ENCODE measurements at regions not wholly inside any gene's neighbourhood (a gene's known extent, or its start where the extent isn't known, plus 50 kb on each side); places are given as distances from the start of the nearest gene placed in this dataset.
"Not testable (repeated sequence)": the region's sequence is repeated elsewhere in the genome, so short reads cannot be mapped to it uniquely, and the experiment has no call there.

DNA sequence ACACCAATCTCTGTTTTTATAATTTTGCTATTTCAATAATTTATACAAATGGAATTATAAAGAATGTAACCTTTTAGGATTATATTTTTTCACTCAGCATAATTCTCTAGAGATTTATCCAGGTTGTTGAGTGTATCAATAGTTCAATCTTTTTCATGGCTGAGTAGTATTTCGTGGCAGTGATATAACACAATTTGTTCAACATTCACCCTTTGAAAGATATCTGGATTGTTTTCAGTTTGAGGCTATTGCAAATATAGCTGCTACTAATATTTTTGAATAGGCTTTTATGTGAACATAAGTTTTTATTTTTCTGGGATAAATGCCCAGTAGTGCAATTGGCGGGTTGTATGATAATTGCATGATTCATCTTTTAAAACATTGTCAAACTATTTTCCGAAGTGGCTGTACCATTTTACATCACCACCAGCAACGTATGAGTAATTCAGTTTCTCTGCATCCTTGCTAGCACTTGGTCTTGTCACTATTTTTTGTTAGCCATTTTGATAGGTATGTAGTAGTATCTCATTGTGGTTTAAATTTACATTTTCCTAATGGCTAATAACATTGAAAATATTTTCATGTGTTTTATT is 55.6 kb upstream of the ABCD3 start:
- no peak for DNase-seq

DNA sequence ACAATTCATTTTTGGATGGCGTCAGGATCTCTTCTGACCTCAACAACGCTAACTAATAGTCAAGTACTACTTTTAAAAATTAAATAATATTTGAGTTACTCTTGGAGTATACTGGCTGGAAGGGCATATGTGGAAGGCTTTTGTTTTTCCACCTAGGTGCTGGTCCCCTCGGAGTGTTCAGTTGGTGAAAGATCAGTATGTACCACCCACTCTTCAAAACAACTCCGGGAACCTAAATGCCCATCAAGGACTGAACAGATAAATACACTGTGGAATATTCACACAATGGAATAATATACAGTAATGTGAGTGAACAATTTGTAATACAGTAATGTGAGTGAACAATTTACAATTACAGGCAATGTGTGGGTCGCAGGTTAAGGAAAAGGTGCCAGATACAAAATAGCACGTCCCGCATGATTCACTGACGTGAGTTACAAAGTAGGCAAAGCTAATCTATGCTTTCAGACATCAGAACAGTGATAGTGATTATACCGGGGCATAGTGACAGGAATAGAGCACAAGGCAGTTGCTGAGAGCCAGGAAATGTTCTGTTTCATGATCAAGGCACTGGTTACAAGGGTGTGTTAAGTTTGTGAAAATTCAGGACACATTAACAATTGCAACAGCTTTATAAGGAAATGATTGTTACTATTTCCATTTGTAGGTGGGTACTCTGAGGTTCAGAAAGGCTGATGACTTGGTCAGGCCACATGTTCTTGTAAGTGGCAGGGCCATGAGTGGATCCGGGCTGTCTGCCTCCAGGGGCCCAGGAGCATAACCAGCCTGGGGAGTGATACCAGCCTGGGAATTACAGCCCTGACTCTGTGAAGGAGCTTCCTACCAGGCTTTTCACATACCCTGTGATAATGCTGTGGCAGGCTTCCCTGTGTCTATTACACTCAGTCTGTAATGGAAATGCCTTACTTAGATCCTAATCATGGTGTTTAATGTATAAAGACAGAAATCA is 59.3 kb upstream of the ABCD3 start:
- no peak for DNase-seq

DNA sequence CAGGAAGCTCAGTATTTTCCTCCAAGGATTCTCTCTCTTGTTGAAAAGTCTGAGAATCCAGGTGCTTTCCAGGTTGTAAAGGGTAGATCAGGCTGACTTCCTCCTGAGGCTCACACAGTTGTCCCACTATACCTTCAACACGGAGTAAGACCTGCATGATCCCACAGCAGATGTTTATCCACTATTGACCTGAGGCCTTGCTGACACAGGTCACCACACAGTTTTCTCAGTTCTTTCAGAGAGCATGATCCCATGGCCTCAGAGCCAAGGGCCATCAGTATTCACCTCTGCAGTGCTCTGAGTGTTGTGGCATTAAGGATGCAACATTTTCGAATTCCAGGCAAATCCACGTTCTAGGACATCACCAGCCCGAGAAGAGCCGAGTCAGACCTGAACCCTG is 60.5 kb upstream of the ABCD3 start:
- DNase-seq = no peak

DNA sequence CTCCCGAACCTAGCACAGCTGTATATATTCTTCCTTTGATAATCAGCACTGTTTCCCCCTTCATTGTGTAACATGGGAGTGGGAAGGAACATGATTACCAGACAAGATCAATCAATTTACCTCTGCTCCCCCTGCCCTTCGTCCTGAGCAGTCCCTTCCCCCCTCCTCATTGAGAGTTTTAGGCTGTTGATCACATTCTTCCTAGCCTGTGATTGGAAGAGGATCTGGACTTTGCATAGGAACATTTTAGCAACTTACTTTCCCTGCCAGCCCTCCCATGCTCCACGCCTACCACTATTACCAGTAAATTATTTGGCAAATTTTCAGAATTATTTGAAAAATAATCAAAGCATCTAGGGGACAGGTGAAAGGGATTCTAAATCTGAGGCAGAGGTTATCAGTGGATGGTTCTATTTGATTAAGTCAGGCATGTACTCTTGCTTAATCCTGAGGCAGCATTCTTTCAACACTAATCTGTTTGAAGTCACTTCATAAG is 62.7 kb upstream of the ABCD3 start:
- no peak for DNase-seq

DNA sequence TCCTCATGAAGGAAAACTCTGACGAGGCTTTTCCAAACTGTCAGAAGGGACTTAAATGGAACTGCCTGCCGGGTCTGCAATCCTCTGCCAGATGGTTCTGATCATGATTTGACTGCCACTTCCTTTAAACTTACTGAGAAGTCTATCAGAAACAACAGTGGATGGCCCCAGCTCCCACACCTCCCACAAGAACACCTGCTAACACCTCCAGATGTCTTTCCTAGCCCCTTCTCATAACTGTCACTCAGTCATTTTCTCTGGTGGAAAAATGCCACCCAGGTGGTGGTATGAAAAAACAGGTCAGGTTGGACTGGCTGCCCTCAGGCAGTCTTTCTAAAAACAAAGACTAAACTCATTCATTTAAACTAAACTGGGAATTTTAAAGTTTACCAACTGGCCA is 66.7 kb upstream of the ABCD3 start:
- no peak for DNase-seq

DNA sequence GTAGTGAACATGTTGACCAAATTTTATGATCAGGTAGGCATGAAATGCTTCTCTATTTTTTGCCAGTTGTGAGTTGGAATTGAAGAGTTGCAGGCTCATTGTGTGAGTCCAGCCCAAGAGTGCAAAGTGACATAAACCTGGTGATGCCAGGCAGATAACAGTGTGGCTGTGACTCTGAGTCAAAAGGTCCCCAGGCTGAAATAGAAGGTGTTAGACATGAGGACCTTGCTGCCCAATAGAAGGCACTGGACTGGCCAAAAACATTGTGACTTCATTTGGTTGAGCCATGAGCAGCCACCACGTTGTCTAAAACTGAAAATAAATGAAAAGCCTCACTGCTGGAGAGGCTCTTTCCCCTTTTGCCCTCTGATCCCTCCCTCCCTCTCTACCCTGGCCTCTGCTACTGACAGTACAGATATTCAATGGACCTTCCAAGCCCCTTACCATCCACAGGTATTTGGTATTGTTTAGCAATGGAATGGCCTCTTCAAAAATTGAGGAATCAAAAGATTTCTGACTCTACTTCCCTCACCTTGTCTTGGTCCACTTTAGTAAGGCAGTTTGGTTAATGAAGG is 67.8 kb upstream of the ABCD3 start:
- no peak for DNase-seq

DNA sequence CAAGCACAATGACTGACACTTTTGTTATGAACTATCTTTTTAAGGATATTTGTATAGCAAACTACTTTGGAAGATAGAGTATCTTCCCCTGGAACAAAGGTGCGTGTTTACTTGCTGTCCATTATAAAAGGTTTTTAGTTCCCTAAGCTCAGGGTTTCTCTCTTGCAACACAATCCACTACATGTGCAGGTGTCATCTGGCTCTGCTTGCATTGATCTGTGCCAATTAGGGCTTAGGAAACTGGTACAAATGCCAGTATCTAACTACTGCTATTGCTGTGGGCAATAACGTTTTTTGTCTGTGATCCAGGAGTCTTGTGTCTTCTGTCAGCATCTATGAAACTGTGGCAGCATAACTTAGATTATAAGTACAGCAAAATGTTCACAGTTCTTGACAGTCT is 68.3 kb upstream of the ABCD3 start:
- DNase-seq = no peak

DNA sequence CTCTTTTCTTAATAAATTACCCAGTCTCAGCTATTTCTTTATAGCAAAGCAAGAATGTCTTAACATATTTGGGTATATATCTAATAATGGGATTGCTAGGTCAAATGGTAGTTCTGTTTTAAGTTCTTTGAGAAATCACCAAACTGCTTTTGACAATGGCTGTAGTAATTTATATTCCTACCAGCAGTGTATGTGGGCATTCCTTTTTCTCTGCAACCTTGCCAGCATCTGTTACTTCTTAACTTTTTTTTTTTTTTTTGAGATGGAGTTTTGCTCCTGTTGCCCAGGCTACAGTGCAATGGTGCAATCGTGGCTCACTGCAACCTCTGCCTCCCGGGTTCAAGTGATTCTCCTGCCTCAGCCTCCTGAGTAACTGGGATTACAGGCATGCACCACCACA is 69.8 kb upstream of the ABCD3 start:
- DNase-seq = not testable (repeated sequence)

DNA sequence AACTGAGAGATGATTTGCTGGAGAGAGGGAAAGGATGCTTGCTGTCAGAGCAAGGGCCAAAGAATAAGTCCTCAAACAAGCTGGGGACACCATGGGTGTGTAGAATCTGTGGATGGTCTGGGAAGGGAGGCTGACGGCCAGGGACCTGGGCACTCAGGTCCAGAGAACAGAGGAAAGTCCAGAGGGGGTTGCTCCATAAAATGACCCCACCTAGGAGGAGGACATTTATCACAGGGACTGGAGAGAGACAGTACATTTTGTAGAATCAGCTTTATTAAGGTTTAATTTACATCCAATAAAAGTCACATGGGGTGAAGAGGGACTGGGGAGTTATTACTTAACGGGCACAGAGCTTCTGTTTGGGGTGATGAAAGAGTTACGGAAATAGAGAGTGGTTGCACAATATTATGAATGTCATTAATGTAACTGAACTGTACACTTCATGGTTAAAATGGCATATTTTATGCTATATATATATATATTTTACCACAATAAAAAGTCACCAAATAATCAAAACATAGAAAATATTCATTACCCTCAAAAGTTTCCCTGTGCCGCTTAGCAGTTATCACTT is 73.0 kb upstream of the ABCD3 start:
- no peak for DNase-seq

DNA sequence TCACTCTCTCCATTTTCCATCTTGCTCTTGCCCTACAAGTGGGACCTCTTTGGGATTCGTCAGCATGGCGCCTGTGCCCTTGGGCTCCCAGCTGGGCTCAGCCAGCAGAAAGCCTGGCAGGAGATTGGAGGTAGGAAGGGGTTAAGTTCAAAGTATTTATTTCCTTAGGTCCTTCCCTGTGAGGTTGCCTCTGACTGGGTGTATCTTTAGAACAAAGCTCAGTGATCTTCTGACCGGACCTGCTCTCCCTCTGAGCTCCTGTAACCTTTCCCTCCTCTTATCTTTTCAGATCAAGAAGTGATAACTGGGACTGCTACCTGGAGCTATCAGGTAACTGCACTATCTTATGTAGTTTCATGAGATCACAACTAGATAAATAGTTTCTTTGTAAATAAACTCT is 75.8 kb upstream of the ABCD3 start:
- no peak for DNase-seq

DNA sequence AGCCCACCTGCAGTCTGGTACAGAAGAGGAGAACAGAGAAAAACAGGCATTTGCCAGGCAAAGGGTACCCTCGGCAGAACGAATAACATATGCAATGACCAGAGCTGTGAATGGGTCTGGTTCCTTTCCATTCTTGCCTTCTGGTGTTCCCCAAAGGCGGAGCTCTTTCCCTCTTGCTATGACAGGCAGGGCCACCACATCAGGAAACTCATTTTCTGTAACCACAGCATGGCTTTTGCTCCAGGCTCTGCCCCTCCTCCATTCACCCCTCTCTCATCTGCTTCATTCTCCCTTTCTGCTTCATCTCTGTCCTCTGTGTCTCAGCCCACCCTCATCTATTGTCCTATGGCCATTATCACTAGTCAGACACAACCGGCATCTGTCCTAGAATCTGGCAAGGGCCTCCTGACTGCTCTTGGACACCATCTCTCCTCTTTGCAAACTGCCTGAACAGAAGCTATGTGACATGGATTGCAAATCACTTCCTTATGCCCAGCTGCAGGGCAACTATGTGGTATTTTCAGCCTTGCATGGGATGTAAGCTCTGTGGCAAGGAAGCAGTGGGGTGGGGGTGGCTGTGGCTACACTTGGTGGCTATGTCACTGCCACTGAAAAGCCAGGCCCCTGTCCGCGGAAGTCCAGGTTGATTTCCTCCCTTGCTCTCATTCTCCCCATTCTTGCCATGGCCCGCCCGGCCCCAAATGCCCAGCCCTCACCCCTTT is 78.8 kb upstream of the ABCD3 start:
- no peak for DNase-seq

DNA sequence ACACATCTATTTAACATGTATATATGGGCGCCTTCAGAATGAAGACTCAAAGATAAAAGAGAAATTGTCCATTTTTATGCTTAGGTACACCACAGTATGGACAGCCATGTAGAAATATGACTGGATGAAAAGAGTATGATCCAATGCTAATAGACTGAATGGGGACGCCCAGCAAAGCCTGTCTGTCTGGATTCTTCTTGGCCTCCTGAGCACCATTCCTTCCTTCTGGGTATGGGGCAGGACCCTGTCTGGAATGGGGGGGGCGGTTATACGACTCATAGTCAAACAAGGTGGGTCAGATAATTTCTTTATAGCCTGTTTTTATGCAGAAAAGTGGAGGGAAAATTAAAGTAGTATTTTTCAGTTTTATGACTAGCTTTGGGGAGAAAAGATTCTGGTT is 81.2 kb upstream of the ABCD3 start:
- no peak for DNase-seq

DNA sequence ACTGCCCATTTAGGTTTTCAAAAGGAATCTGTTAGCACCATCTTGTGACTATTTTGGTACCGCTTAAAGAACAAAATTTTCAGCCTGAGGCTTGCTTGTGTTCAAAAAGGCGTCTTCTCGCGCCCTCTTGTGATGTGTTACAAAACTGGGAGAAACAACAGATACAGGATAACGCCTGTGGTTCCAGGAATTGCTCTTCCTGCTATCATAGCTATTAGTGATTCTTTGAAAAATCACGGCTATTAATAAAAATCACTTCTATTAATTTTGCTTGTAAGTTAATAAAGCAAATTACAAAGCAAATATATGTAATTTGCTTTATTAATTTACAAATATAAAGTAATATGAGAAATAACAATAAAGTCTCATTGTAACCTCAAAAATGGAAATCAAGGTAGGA is 82.2 kb upstream of the ABCD3 start:
- peak; percentile 82 for DNase-seq

DNA sequence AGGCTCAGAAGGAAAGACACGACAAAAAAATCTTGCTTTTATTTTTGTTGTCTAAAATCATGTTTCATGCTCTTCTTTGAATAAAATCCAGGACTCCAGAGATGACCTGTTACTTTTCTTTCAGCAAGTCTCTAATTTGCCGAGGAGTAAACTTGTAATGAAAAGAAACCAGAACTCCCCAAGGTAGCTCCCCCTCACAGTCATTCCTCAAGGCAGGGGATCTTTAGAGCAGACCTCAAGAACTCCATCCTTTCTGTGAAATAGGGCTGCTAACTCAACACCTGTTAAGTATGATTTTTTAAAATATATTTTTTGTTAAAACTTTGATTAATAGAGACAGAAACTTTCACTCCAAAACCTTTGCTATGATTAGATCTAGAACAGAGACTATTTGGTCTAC is 82.7 kb upstream of the ABCD3 start:
- DNase-seq = no peak

DNA sequence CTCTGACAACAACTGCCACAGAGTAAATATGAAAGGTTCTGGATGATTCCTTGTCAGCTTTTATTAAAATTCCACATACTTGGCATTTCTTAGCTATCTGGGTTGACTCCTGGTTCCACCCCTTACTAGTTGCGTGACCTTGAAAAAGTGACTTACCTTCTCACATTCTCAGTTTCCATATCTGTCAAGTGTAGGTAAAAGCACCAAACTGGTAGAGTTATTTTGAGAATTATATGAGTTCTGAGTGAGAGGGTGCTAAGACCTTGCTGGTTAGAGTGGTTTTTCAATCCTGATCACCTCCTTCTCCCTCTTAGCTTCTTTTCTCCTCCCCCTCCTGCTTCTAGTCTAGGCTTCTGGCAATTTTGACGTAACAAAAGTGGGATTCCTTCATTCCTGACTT is 83.4 kb upstream of the ABCD3 start:
- no peak for DNase-seq

DNA sequence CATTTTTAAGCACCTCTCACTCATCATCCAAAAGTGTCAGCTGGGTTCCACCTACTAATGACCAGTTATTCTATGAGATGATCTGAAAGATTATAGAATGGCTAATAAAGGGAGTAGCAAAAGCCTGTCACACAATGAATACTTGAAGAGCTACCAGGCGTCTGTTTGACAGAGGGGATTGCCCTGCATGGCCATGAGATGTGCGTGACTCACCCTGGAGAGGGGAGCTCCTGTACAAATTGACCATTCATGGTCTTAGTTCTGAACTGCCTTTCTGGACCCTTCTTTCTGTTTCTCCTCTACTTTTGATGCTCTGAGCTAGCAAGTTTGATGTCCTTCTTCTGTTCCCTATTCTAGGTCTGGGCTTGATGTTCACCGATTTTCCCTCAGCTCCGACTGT is 85.2 kb upstream of the ABCD3 start:
- DNase-seq = no peak

DNA sequence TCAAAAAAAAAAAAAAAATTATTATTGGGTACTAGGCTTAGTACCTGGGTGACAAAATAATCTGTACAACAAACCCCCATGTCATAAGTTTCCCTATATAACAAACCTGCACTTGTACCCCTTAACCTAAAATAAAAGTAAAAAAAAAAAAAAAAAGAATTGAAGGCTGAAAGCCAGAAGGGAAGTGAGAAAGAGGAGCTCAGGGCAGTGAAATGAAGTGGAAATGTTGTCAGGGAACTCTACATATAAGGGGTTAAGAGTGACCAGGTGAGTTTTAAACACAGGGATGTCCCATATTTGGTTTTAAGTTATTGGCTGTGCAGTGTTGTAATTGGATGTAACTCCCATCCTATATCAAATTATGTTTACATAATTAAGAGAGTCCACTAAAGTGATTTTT is 85.7 kb upstream of the ABCD3 start:
- DNase-seq = no peak

DNA sequence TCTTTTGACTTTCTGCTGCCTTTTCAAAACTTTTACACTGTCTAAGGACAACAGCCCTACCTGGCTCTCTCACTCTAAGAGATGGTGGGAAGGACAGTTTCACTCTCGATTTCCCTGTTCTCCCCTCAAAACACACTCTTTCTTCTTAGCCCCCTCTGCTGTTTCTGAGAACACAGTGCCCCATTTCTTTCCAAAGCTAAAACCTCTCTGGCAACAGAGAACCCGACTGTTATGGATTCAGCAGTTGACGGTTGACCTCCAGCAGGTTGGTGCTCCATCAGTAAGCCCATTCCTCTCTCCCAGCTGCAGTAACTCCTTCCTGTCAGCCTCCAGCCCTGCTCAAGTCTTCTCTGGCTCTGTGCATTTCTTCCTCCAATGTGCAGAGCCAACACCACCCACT is 88.2 kb upstream of the ABCD3 start:
- DNase-seq = no peak

DNA sequence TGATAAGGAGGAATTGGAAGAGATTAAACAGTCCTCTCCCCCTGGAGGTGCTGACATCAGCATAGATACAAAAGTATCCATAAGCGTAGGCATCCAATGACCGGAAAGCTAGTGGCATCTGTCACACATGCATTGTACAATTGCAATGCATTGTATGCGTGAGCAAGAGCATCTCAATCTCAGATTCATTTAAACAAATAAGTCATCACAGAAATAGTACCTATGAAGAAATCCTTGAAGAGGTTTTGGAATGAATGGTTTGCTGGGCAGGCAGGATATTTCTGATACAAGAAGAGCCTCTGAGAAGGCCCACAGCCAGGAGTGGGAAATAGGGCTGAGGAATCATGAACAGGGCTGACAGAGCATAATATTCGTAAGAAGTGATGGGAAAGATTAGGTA is 88.9 kb upstream of the ABCD3 start:
- no peak for DNase-seq

DNA sequence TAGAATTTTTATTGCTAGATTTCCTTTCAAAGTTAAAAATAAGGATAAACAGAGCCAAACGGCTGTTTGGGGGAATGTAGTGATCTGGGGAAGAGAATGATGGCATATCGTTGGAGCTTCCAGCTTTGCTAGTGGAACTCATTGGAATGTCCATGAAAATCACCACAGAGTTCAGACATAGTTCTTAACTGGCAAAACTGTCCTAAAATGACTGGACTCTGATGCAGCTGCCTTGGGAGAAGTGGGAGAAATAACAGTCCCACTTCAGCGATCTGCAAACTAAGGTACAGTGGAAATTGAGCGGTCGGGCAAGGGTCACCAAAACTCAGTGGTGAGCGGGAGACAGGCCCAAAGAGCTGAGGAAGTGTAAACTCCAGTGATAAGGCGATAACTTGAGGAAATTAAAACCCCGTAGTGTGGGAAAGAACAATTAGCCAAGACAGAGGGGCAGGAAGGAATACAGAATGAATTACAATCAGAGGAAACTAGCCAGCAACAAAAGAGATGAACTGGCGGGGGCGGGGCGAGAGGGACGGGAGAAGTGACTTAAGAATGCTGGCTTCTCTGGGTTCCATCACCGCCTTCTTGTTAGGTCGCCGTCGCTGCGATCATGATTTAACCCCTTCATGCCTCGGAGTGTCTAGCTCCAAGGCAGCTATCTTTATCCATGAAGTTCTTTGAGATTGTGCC is 89.8 kb upstream of the ARHGAP29 start:
- DNase-seq = peak; percentile 19

DNA sequence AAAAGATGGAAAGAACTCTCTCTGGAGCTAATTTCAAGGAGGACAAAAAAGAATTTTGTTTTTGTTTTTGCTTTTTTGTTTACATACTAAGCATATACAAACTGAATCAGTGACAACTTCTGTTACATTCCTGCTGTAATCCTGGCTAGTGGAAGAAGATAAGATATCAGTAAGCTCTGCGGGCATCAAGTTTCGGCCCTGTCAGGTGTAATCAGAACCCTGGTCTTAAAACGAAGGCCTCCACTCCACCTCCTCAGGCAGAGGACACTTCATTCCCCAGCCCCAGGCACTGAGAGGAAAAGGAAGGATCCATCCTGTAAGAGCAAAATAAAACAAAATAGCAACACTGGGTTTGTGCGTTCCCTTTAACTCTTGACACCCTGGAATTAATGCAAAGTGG is 88.9 kb upstream of the ARHGAP29 start:
- no peak for DNase-seq

Data from hindlimb muscle (tissue), 1 donor.